H1 (cell line): ENCODE measurements at regions not wholly inside any gene's neighbourhood (a gene's known extent, or its start where the extent isn't known, plus 50 kb on each side); places are given as distances from the start of the nearest gene placed in this dataset.

Source experiments
- CBX8 ChIP-seq: fragments of 300-800, 300-1000 bp; sonication (generic); IDR thresholded peaks from 2 replicates; pipeline ENCODE4 v1.7.1; 2016; ENCODE audit warnings: low read depth, low read length, borderline replicate concordance
- GABPA ChIP-seq: IDR thresholded peaks from 2 replicates; pipeline ENCODE4 v1.6.1; 2011; ENCODE audit warnings: mild to moderate bottlenecking, low read length, moderate library complexity, borderline replicate concordance; ENCODE audit not compliant: insufficient read depth
- KDM5A ChIP-seq: fragments of 200-600 bp; IDR thresholded peaks from 2 replicates; pipeline ENCODE4 v1.7.1; 2012; ENCODE audit warnings: mild to moderate bottlenecking, low read length, inconsistent platforms, mixed read lengths

- TF ChIP-seq KDM5A (no peak), CBX8 (no peak), GABPA (no peak)
These were observed 1106.7 kb downstream of the DTWD2 start (continued) for GRCh38 chr5:117881426-117882230.
